ENCODE measurements at regions not wholly inside any gene's neighbourhood (a gene's known extent, or its start where the extent isn't known, plus 50 kb on each side); places are given as distances from the start of the nearest gene placed in this dataset.

DNA sequence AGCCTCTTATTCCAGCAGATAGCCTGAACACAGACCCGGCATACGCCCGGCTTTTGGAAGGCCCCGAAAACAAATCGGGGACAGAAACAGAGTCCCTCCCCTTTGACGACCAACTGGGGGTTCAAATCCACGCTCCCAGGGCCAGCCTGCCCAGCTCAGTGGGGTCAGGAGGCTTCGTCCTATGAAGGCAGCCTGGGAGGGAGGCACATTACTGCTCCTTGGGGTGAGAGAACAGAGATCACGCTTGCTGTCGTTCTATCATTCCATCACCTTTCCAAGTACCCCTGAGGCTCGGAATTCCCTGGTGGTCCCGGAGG, 208.8 kb upstream of the SALL3 start:
- peaks cover 20% of the 10 kb centered on the region for H3K9me3 ChIP-seq (ENCODE audit: control insufficient read depth, low read depth, low read length)
- no peak overlapping the region for H3K4me3 ChIP-seq (ENCODE audit: control insufficient read depth in 2 of 3, extremely low read depth in 1 of 3, insufficient read depth in 2 of 3, low read depth in 1 of 3, low read length in 3 of 3)
- no peak for FAIRE-seq
- no peaks in the 10 kb centered on the region for H3K27me3 ChIP-seq (ENCODE audit: control insufficient read depth, extremely low read depth, insufficient read depth, low read length)
- no peaks in the 10 kb centered on the region for H3K36me3 ChIP-seq (ENCODE audit: control insufficient read depth in 2 of 2, extremely low read depth in 1 of 2, insufficient read depth in 2 of 2, low read length in 2 of 2)
- no peaks in the 10 kb centered on the region for H3K9me1 ChIP-seq (ENCODE audit: control insufficient read depth, extremely low read depth, insufficient read depth, low read length)
- no peak overlapping the region for H2AFZ ChIP-seq (ENCODE audit: control insufficient read depth, low read length)
- no peak overlapping the region for H3K4me2 ChIP-seq (ENCODE audit: control insufficient read depth, extremely low read depth, insufficient read depth, low read depth, low read length)
- dilution Hi-C loops (cut with MboI; ENCODE audit: extremely low pct_ligation_motif_present, low sequenced_read_pairs): no loop called here
- H3K4me1 ChIP-seq (ENCODE audit: control insufficient read depth, extremely low read depth, insufficient read depth, low read length): no peaks in the 10 kb centered on the region
- DNase-seq (ENCODE audit: low read depth, low spot score): no peak
- H4K20me1 ChIP-seq (ENCODE audit: control insufficient read depth, extremely low read depth, insufficient read depth, low read length): no peaks in the 10 kb centered on the region
- H3K79me2 ChIP-seq (ENCODE audit: control insufficient read depth, insufficient read depth, low read length): no peaks in the 10 kb centered on the region
- TF ChIP-seq, protein P1, sequence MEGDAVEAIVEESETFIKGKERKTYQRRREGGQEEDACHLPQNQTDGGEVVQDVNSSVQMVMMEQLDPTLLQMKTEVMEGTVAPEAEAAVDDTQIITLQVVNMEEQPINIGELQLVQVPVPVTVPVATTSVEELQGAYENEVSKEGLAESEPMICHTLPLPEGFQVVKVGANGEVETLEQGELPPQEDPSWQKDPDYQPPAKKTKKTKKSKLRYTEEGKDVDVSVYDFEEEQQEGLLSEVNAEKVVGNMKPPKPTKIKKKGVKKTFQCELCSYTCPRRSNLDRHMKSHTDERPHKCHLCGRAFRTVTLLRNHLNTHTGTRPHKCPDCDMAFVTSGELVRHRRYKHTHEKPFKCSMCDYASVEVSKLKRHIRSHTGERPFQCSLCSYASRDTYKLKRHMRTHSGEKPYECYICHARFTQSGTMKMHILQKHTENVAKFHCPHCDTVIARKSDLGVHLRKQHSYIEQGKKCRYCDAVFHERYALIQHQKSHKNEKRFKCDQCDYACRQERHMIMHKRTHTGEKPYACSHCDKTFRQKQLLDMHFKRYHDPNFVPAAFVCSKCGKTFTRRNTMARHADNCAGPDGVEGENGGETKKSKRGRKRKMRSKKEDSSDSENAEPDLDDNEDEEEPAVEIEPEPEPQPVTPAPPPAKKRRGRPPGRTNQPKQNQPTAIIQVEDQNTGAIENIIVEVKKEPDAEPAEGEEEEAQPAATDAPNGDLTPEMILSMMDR (optimal IDR thresholded peaks at IDR 0.05 in 1 of 3, IDR thresholded peaks at IDR 0.05 in 1 of 3, conservative IDR thresholded peaks at IDR 0.05 in 1 of 3; ENCODE audit: extremely low read depth in 1 of 3, insufficient read depth in 2 of 3, low read length in 3 of 3): no peak
- TF ChIP-seq EZH2 (IDR thresholded peaks at IDR 0.05; ENCODE audit: low read length): no peak
- no peak overlapping the region for H3K27ac ChIP-seq (ENCODE audit: control insufficient read depth, insufficient read depth, low read length)
- no peak overlapping the region for H3K9ac ChIP-seq (ENCODE audit: control insufficient read depth, extremely low read depth, insufficient read depth, low read length)

DNA sequence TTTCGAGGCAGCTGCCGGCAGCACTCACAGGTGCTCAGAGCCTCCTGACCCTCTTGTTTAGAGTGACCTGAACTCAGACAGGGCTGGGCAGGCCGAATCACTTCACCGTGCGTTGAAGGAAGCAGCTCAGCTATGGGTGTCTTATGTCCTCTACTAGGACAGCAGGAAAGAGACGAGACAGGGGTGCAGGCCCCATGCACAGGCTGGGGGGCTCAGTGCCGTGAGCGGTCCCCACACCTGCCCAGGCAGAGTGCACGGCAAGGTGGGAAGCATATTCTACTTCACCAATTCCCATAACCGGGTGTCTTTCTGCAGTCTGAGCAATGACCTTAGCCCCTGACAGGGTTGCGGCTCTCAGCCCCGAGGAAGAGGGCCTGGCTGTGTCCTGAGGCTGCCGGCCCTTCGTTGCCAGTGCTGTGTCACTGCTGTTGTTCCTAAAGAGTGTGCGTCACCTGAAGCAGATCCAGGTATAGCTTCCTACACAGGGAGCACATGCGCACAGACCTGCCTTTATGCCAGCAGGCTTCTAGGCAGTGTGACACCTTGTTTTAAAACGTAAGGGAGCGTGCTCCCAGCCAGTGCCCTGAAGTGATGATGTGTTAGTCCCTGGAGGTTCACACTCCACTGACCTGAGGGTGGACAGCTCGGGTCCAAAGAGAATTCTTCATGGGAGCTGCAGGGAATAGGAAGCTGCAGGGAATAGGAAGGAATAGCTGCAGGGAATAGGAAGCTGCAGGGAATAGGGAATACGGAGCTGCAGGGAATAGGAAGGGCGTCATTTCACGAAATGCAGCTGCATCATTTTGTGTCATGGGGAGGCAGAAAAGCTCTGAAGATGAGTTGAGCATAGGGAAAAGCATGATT, 207.9 kb upstream of the SALL3 start:
- no peaks in the 10 kb centered on the region for H3K27me3 ChIP-seq (ENCODE audit: control insufficient read depth, extremely low read depth, insufficient read depth, low read length)
- no peaks in the 10 kb centered on the region for H4K20me1 ChIP-seq (ENCODE audit: control insufficient read depth, extremely low read depth, insufficient read depth, low read length)
- H3K9me3 ChIP-seq (ENCODE audit: control insufficient read depth, low read depth, low read length): peaks cover 19% of the 10 kb centered on the region
- H2AFZ ChIP-seq (ENCODE audit: control insufficient read depth, low read length): no peak overlapping the region
- H3K36me3 ChIP-seq (ENCODE audit: control insufficient read depth in 2 of 2, extremely low read depth in 1 of 2, insufficient read depth in 2 of 2, low read length in 2 of 2): no peaks in the 10 kb centered on the region
- no peaks in the 10 kb centered on the region for H3K79me2 ChIP-seq (ENCODE audit: control insufficient read depth, insufficient read depth, low read length)
- no peaks in the 10 kb centered on the region for H3K4me1 ChIP-seq (ENCODE audit: control insufficient read depth, extremely low read depth, insufficient read depth, low read length)
- no peaks in the 10 kb centered on the region for H3K9me1 ChIP-seq (ENCODE audit: control insufficient read depth, extremely low read depth, insufficient read depth, low read length)
- H3K4me3 ChIP-seq (ENCODE audit: control insufficient read depth in 2 of 3, extremely low read depth in 1 of 3, insufficient read depth in 2 of 3, low read depth in 1 of 3, low read length in 3 of 3): no peak overlapping the region
- DNase-seq (ENCODE audit: low read depth, low spot score) (no peak), FAIRE-seq (no peak)
- no peak overlapping the region for H3K27ac ChIP-seq (ENCODE audit: control insufficient read depth, insufficient read depth, low read length)
- no peak overlapping the region for H3K9ac ChIP-seq (ENCODE audit: control insufficient read depth, extremely low read depth, insufficient read depth, low read length)
- H3K4me2 ChIP-seq (ENCODE audit: control insufficient read depth, extremely low read depth, insufficient read depth, low read depth, low read length): no peak overlapping the region
- dilution Hi-C loops (cut with MboI; ENCODE audit: extremely low pct_ligation_motif_present, low sequenced_read_pairs): no loop called here
- TF ChIP-seq, protein P1 (optimal IDR thresholded peaks at IDR 0.05 in 1 of 3, IDR thresholded peaks at IDR 0.05 in 1 of 3, conservative IDR thresholded peaks at IDR 0.05 in 1 of 3; ENCODE audit: extremely low read depth in 1 of 3, insufficient read depth in 2 of 3, low read length in 3 of 3): no peak
- TF ChIP-seq EZH2 (IDR thresholded peaks at IDR 0.05; ENCODE audit: low read length): no peak

All from keratinocyte (primary cell).